ENCODE measurements at regions not wholly inside any gene's neighbourhood (a gene's known extent, or its start where the extent isn't known, plus 50 kb on each side); places are given as distances from the start of the nearest gene placed in this dataset.

DNA sequence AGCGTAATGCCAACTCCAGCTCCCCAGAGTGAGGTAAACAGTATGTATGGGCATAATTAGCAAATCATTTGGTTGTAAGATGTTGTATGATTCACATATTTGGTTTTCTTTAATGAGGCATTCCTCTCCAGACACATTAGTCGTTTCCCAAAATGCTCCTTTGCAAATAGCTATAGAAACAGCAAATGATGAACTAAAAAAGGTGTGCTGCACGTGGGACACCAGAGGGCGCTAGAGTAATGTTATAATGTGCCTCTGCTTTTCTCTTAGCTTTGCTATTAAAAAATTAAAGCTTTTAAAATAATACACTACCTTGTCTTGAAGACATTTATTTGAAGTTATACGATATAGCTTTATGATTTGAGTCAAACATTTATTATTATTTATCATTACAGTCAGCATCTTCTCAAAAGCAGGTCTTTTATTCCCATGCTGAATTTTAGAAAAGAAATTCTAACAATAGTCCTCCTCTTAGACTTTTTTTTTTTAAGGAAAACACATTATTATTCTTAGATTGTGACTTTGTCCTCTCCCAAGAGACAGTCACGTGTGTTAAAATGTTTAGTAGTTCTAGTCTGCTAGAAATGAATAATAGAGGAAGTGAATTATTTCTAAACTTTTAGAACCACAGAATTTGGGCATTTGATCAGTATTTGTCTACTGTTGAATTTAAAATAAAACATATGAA is 121.6 kb upstream of the FRY start:
- Mint-ChIP-seq H3K4me1 (peaks cover 18% of the 10 kb centered on the region), H3K36me3 (ENCODE audit: low read depth) (no peaks in the 10 kb centered on the region)

DNA sequence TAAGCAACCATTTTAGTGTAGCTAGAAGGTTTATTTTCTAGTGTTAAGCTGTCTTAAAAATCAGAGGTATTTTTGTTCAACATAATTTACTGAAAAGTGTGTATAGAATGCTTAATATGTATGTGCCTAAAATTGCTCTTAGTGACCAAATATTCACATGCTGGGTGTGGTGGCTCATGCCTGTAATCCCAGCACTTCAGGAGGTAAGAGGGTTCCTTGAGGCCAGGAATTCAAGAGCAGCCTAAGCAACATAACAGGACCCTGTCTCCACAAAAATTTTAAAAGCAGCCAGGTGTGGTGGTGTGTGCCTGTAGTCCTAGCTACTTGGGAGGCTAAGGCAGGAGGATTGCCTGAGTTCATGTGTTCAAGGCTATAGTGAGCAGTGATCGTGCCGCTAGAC is 120.9 kb upstream of the FRY start:
- Mint-ChIP-seq H3K27ac (no peak overlapping the region), H3K9me3 (no peaks in the 10 kb centered on the region; the same call in 2 of the 3 replicates), H3K36me3 (ENCODE audit: low read depth) (no peaks in the 10 kb centered on the region), H3K4me1 (peaks cover 16% of the 10 kb centered on the region), H3K4me3 (no peak overlapping the region), H3K27me3 (ENCODE audit: insufficient read depth, low read depth, poor library complexity) (no peaks in the 10 kb centered on the region)
- Histone ChIP-seq H3K4me3 (no peak overlapping the region), H3K27ac (ENCODE audit: low read depth) (no peak overlapping the region), H3K79me2 (replicated peaks; ENCODE audit: insufficient read depth) (no peaks in the 10 kb centered on the region), H4K20me1 (replicated peaks; ENCODE audit: insufficient read depth) (no peaks in the 10 kb centered on the region), H3K4me2 (no peak overlapping the region), H3K36me3 (ENCODE audit: insufficient read depth) (no peaks in the 10 kb centered on the region), H3K9me2 (ENCODE audit: insufficient read depth) (no peaks in the 10 kb centered on the region), H2AFZ (no peak overlapping the region), H3F3A (replicated peaks; ENCODE audit: low read depth) (no peaks in the 10 kb centered on the region), H3K4me1 (ENCODE audit: insufficient read depth) (peaks cover 14% of the 10 kb centered on the region), H3K27me3 (ENCODE audit: insufficient read depth) (no peaks in the 10 kb centered on the region)
- no peak for TF ChIP-seq JUNB (IDR thresholded peaks at IDR 0.05; ENCODE audit: unreplicated experiment)
- TF ChIP-seq STAT1 (IDR thresholded peaks at IDR 0.05; ENCODE audit: unreplicated experiment), result no peak
- TF ChIP-seq ZNF331 (CRISPR knock-in tag; IDR thresholded peaks at IDR 0.05; ENCODE audit: low read depth), result no peak
- TF ChIP-seq ZNF462 (CRISPR knock-in tag; IDR thresholded peaks at IDR 0.05), result no peak
- no peak for ATAC-seq
- DNase-seq (ENCODE audit: low spot score), result no peak

More for the DNA sequence above, 121.6 kb upstream of the FRY start:
- no peak overlapping the region for H3K4me3 Mint-ChIP-seq
- Histone ChIP-seq H3K4me2 (no peak overlapping the region), H3K4me1 (ENCODE audit: insufficient read depth) (peaks cover 18% of the 10 kb centered on the region), H3K27me3 (ENCODE audit: insufficient read depth) (no peaks in the 10 kb centered on the region), H4K20me1 (replicated peaks; ENCODE audit: insufficient read depth) (no peaks in the 10 kb centered on the region), H3K27ac (ENCODE audit: low read depth) (no peak overlapping the region), H3K9me2 (ENCODE audit: insufficient read depth) (no peaks in the 10 kb centered on the region), H3K36me3 (ENCODE audit: insufficient read depth) (no peaks in the 10 kb centered on the region), H2AFZ (no peak overlapping the region), H3F3A (replicated peaks; ENCODE audit: low read depth) (no peaks in the 10 kb centered on the region), H3K79me2 (replicated peaks; ENCODE audit: insufficient read depth) (no peaks in the 10 kb centered on the region), H3K4me3 (no peak overlapping the region)
- TF ChIP-seq CTCF (conservative IDR thresholded peaks at IDR 0.05; ENCODE audit: low read depth in 2 of 2) (peak; percentile 85 to 99), ETS1 (IDR thresholded peaks at IDR 0.05) (no peak)
- no peak overlapping the region for H3K27ac Mint-ChIP-seq
- no peak; the same call in 2 of the 3 replicates for ATAC-seq
- DNase-seq (ENCODE audit: low spot score), result peak; percentile 82
- no peaks in the 10 kb centered on the region; the same call in 2 of the 3 replicates for H3K9me3 Mint-ChIP-seq
- no peaks in the 10 kb centered on the region for H3K27me3 Mint-ChIP-seq (ENCODE audit: insufficient read depth, low read depth, poor library complexity)

Data from GM23338 (cell line).